ENCODE measurements at regions not wholly inside any gene's neighbourhood (a gene's known extent, or its start where the extent isn't known, plus 50 kb on each side); places are given as distances from the start of the nearest gene placed in this dataset.

DNA sequence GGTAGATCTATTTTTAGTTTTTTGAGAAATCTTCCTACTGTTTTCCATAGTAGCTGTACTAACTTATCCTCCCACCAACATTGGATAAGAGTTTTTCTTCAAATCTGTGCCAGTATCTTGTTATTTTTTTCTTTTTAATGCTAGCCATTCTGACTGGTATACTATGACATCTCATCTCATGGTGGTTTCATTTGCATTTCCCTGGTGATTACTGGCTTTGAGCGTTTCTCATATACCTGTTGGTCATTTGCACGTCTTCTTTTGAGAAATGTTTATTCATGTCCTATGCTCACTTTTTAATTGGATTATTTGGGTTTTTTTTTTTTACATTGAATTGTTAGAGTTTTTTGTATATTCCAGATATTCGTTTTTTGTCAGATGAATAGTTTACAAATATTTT, 398.1 kb downstream of the OCA2 start:
- TF ChIP-seq KDM4B (IDR thresholded peaks at IDR 0.05; ENCODE audit: borderline replicate concordance in 2 of 2, low read depth in 1 of 2) = no peak
- no peak for TF ChIP-seq SIRT6 (IDR thresholded peaks at IDR 0.05; ENCODE audit: low read depth, low read length)
- no peak for TF ChIP-seq ZNF696 (CRISPR knock-in tag; conservative IDR thresholded peaks at IDR 0.05)
- no peak for TF ChIP-seq ZNF184 (CRISPR knock-in tag; IDR thresholded peaks at IDR 0.05)
- no peak for TF ChIP-seq E2F3 (CRISPR knock-in tag; IDR thresholded peaks at IDR 0.05)
- TF ChIP-seq FOXA1 (IDR thresholded peaks at IDR 0.05; ENCODE audit: borderline replicate concordance) = no peak
- TF ChIP-seq BACH1 (tag; IDR thresholded peaks at IDR 0.05) = no peak
- no peak for TF ChIP-seq SOX6 (IDR thresholded peaks at IDR 0.05)
- TF ChIP-seq HOXB6 (CRISPR knock-in tag; IDR thresholded peaks at IDR 0.05; ENCODE audit: borderline replicate concordance) = no peak
- no peak for TF ChIP-seq RNF2 (IDR thresholded peaks at IDR 0.05)
- no peak for TF ChIP-seq ZNF175 (CRISPR knock-in tag; IDR thresholded peaks at IDR 0.05; ENCODE audit: low read depth)
